GM12891 (cell line): ENCODE measurements at regions not wholly inside any gene's neighbourhood (a gene's known extent, or its start where the extent isn't known, plus 50 kb on each side); places are given as distances from the start of the nearest gene placed in this dataset.

ENCODE experiments used
- PAX5 ChIP-seq: IDR thresholded peaks from 2 replicates; pipeline ENCODE4 v1.6.1; 2011; ENCODE audit warnings: low read length, moderate library complexity, mild to moderate bottlenecking; ENCODE audit not compliant: insufficient read depth, severe bottlenecking
- POLR2A ChIP-seq: IDR thresholded peaks from 2 replicates; pipeline ENCODE4 v1.6.1; 2011; ENCODE audit warnings: low read depth, low read length, control low read depth
- POLR2AphosphoS5 ChIP-seq: IDR thresholded peaks from 2 replicates; pipeline ENCODE4 v1.6.1; 2011; ENCODE audit warnings: low read depth, low read length, control low read depth
- POU2F2 ChIP-seq: IDR thresholded peaks from 2 replicates; pipeline ENCODE4 v1.6.1; 2011; ENCODE audit warnings: low read depth, mild to moderate bottlenecking, control low read depth, low read length, moderate library complexity
- SPI1 ChIP-seq: IDR thresholded peaks from 2 replicates; pipeline ENCODE4 v1.6.1; 2011; ENCODE audit warnings: low read depth, low read length, control low read depth
- TAF1 ChIP-seq: IDR thresholded peaks from 2 replicates; pipeline ENCODE4 v1.6.1; 2011; ENCODE audit warnings: low read depth, low read length, control low read depth

DNA sequence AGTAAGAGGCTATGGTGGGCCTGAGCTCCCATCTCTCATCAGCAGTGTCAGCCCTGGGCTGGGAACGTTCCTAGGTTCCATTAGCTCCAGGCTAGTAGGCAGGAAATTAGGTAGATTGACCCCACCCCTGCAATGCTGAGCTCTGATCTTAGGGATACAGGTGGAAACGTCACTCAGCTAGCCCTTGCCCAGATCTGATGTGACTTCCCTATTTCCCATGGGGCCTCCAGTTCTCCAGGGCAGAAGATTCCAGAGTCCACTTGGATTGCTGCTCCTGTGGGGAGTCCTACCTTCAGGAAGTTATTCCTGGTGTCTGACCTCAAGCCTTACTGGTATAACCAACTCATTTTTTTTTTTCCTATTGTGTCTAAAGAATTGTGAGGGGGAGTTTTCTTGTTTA, 81.1 kb downstream of the EFNB1 start:
- TF ChIP-seq POLR2AphosphoS5 = no peak
- no peak for TF ChIP-seq POLR2A
- TF ChIP-seq PAX5 = no peak
- TF ChIP-seq TAF1 = no peak
- no peak for TF ChIP-seq POU2F2
- no peak for TF ChIP-seq SPI1
